ENCODE measurements at regions not wholly inside any gene's neighbourhood (a gene's known extent, or its start where the extent isn't known, plus 50 kb on each side); places are given as distances from the start of the nearest gene placed in this dataset.

DNA sequence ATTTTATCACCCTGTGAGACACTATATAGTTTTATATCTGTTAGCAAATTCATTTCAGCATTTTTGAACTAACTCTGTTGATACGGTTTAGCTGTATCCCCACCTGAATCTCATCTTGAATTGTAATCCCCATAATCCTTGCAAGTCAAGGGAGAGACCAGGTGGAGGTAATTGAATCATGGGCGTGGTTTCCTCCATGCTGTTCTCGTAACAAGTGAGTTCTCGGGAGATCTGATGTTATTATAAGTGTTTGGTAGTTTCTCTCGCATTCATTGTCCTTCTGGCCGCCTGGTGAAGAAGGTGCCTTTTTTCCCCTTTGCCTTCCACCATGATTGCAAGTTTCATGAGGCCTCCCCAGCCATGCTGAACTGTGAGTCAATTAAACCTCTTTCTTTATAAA lies 53.2 kb upstream of the TMC3 start:
- no peak for DNase-seq (ENCODE audit: low read depth)
- H3K4me3 ChIP-seq (ENCODE audit: low read depth, low read length), result no peak overlapping the region
- TF ChIP-seq, protein P1, sequence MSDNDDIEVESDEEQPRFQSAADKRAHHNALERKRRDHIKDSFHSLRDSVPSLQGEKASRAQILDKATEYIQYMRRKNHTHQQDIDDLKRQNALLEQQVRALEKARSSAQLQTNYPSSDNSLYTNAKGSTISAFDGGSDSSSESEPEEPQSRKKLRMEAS (IDR thresholded peaks at IDR 0.05; ENCODE audit: low read depth, low read length), result no peak
- no peak for TF ChIP-seq POLR2A (IDR thresholded peaks at IDR 0.05; ENCODE audit: extremely low read depth, insufficient read length)
- TF ChIP-seq MYC (IDR thresholded peaks at IDR 0.05; ENCODE audit: low read depth, low read length), result no peak
- TF ChIP-seq, protein P2, sequence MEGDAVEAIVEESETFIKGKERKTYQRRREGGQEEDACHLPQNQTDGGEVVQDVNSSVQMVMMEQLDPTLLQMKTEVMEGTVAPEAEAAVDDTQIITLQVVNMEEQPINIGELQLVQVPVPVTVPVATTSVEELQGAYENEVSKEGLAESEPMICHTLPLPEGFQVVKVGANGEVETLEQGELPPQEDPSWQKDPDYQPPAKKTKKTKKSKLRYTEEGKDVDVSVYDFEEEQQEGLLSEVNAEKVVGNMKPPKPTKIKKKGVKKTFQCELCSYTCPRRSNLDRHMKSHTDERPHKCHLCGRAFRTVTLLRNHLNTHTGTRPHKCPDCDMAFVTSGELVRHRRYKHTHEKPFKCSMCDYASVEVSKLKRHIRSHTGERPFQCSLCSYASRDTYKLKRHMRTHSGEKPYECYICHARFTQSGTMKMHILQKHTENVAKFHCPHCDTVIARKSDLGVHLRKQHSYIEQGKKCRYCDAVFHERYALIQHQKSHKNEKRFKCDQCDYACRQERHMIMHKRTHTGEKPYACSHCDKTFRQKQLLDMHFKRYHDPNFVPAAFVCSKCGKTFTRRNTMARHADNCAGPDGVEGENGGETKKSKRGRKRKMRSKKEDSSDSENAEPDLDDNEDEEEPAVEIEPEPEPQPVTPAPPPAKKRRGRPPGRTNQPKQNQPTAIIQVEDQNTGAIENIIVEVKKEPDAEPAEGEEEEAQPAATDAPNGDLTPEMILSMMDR (IDR thresholded peaks at IDR 0.05; ENCODE audit: low read depth, low read length), result no peak

DNA sequence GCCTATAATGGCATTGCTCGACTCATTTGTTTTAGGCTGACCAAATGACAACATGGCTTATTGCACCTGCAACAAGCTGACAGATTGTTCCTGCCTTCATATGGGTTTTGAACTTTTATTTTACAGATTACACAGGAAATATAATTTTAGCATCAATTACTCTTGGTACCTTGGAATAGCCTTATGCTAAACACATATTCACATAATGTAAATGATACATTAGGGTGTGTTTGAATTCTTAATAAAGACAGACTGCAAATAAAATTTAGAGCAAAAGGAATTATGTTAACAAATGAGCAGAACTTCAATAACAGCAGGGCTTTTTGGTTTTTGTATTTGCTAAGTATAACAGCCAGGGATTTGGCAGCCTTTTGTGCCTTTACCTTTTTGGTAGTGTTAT lies 51.9 kb upstream of the TMC3 start:
- H3K4me3 ChIP-seq (ENCODE audit: low read depth, low read length), result no peak overlapping the region
- TF ChIP-seq POLR2A (IDR thresholded peaks at IDR 0.05; ENCODE audit: extremely low read depth, insufficient read length) (no peak), MYC (IDR thresholded peaks at IDR 0.05; ENCODE audit: low read depth, low read length) (no peak)
- TF ChIP-seq, protein P1 (IDR thresholded peaks at IDR 0.05; ENCODE audit: low read depth, low read length), result no peak
- TF ChIP-seq, protein P2 (IDR thresholded peaks at IDR 0.05; ENCODE audit: low read depth, low read length), result no peak
- DNase-seq (ENCODE audit: low read depth), result no peak

Data from NB4 (cell line).